IPS-15b (cell line): ENCODE measurements at regions not wholly inside any gene's neighbourhood (a gene's known extent, or its start where the extent isn't known, plus 50 kb on each side); places are given as distances from the start of the nearest gene placed in this dataset.

Experiments used
- H3K27me3 ChIP-seq: one replicate; pipeline ENCODE4 v1.6.1; 2013; ENCODE audit warnings: low read length; ENCODE audit not compliant: control insufficient read depth, insufficient read depth
- H3K36me3 ChIP-seq: one replicate; pipeline ENCODE4 v1.6.1; 2013; ENCODE audit warnings: low read length; ENCODE audit not compliant: control insufficient read depth, insufficient read depth
- H3K4me1 ChIP-seq: one replicate; pipeline ENCODE4 v1.6.1; 2013; ENCODE audit warnings: mild to moderate bottlenecking, low read length; ENCODE audit not compliant: control insufficient read depth, insufficient read depth
- H3K4me3 ChIP-seq: one replicate; pipeline ENCODE4 v1.5.1; 2013; ENCODE audit warnings: low read depth, low read length
- H3K9ac ChIP-seq: one replicate; pipeline ENCODE4 v1.6.1; 2013; ENCODE audit warnings: low read depth, mild to moderate bottlenecking, low read length
- H3K9me3 ChIP-seq: one replicate; pipeline ENCODE4 v1.6.1; 2013; ENCODE audit warnings: mild to moderate bottlenecking, low read length; ENCODE audit not compliant: control insufficient read depth, insufficient read depth

- Histone ChIP-seq H3K27me3 (no peaks in the 10 kb centered on the region), H3K36me3 (no peaks in the 10 kb centered on the region), H3K9ac (no peak overlapping the region), H3K9me3 (no peaks in the 10 kb centered on the region), H3K4me3 (no peak overlapping the region), H3K4me1 (no peaks in the 10 kb centered on the region)
These were observed 274.4 kb downstream of the BLID start for GRCh38 chr11:121841487-121842191.

- Histone ChIP-seq H3K27me3 (no peaks in the 10 kb centered on the region), H3K4me3 (no peak overlapping the region), H3K4me1 (no peaks in the 10 kb centered on the region), H3K9me3 (no peaks in the 10 kb centered on the region), H3K9ac (no peak overlapping the region), H3K36me3 (no peaks in the 10 kb centered on the region)
These were observed 276.2 kb downstream of the BLID start for GRCh38 chr11:121839781-121840180.

- H3K36me3 ChIP-seq, result no peaks in the 10 kb centered on the region
These were observed 277.4 kb downstream of the BLID start for GRCh38 chr11:121838571-121838970.

GRCh38 chr11:121833970-121834369, 282.0 kb downstream of the BLID start:
- Histone ChIP-seq H3K27me3 (no peaks in the 10 kb centered on the region), H3K9me3 (no peaks in the 10 kb centered on the region), H3K9ac (no peak overlapping the region), H3K4me3 (no peak overlapping the region), H3K36me3 (no peaks in the 10 kb centered on the region), H3K4me1 (no peaks in the 10 kb centered on the region)

More at GRCh38 chr11:121838571-121838970, 277.4 kb downstream of the BLID start:
- H3K9ac ChIP-seq, result no peak overlapping the region
- no peak overlapping the region for H3K4me3 ChIP-seq
- no peaks in the 10 kb centered on the region for H3K4me1 ChIP-seq
- H3K9me3 ChIP-seq, result no peaks in the 10 kb centered on the region
- no peaks in the 10 kb centered on the region for H3K27me3 ChIP-seq

GRCh38 chr11:121829159-121829643, 286.8 kb downstream of the BLID start:
- no peaks in the 10 kb centered on the region for H3K4me1 ChIP-seq
- H3K9ac ChIP-seq, result no peak overlapping the region
- no peaks in the 10 kb centered on the region for H3K36me3 ChIP-seq
- H3K27me3 ChIP-seq, result no peaks in the 10 kb centered on the region
- H3K4me3 ChIP-seq, result no peak overlapping the region
- no peaks in the 10 kb centered on the region for H3K9me3 ChIP-seq

- Histone ChIP-seq H3K27me3 (no peaks in the 10 kb centered on the region), H3K4me3 (no peak overlapping the region), H3K9ac (no peak overlapping the region), H3K9me3 (no peaks in the 10 kb centered on the region), H3K4me1 (no peaks in the 10 kb centered on the region), H3K36me3 (no peaks in the 10 kb centered on the region)
These were observed 301.1 kb downstream of the BLID start for GRCh38 chr11:121814962-121815361.

- Histone ChIP-seq H3K9me3 (no peaks in the 10 kb centered on the region), H3K4me3 (no peak overlapping the region), H3K36me3 (no peaks in the 10 kb centered on the region), H3K27me3 (no peaks in the 10 kb centered on the region), H3K4me1 (no peaks in the 10 kb centered on the region), H3K9ac (no peak overlapping the region)
These were observed 301.7 kb downstream of the BLID start for GRCh38 chr11:121814296-121814695.

GRCh38 chr11:121810291-121810690, 305.7 kb downstream of the BLID start:
- Histone ChIP-seq H3K9me3 (no peaks in the 10 kb centered on the region), H3K27me3 (no peaks in the 10 kb centered on the region), H3K4me3 (no peak overlapping the region), H3K4me1 (peaks cover 13% of the 10 kb centered on the region), H3K9ac (no peak overlapping the region), H3K36me3 (no peaks in the 10 kb centered on the region)

GRCh38 chr11:121808096-121808495, 307.9 kb downstream of the BLID start:
- Histone ChIP-seq H3K9ac (no peak overlapping the region), H3K36me3 (no peaks in the 10 kb centered on the region), H3K27me3 (no peaks in the 10 kb centered on the region), H3K9me3 (no peaks in the 10 kb centered on the region), H3K4me1 (peaks cover 15% of the 10 kb centered on the region), H3K4me3 (no peak overlapping the region)

GRCh38 chr11:121807051-121807450, 309.0 kb downstream of the BLID start:
- H3K4me3 ChIP-seq, result no peak overlapping the region
- peaks cover 25% of the 10 kb centered on the region for H3K4me1 ChIP-seq
- H3K36me3 ChIP-seq, result no peaks in the 10 kb centered on the region
- no peak overlapping the region for H3K9ac ChIP-seq
- H3K9me3 ChIP-seq, result no peaks in the 10 kb centered on the region
- H3K27me3 ChIP-seq, result no peaks in the 10 kb centered on the region

GRCh38 chr11:121802542-121802941, 313.5 kb downstream of the BLID start:
- Histone ChIP-seq H3K36me3 (no peaks in the 10 kb centered on the region), H3K4me3 (peak overlapping the region; percentile 20), H3K9me3 (no peaks in the 10 kb centered on the region), H3K4me1 (peaks cover 30% of the 10 kb centered on the region), H3K9ac (peak overlapping the region; percentile 3), H3K27me3 (no peaks in the 10 kb centered on the region)

GRCh38 chr11:121801781-121802180, 314.2 kb downstream of the BLID start:
- H3K9me3 ChIP-seq, result no peaks in the 10 kb centered on the region
- H3K36me3 ChIP-seq, result no peaks in the 10 kb centered on the region
- no peak overlapping the region for H3K9ac ChIP-seq
- no peaks in the 10 kb centered on the region for H3K27me3 ChIP-seq
- H3K4me3 ChIP-seq, result peak overlapping the region; percentile 20
- H3K4me1 ChIP-seq, result peaks cover 30% of the 10 kb centered on the region
